Ovary (tissue), 7 donors: ENCODE measurements at regions not wholly inside any gene's neighbourhood (a gene's known extent, or its start where the extent isn't known, plus 50 kb on each side); places are given as distances from the start of the nearest gene placed in this dataset.

Experiments
- DNase-seq, 5 donors: peaks; one replicate each; pipeline ENCODE4 v3.0.0-alpha.2; 2019 to 2020
- H3K27ac ChIP-seq, 2 donors: fragments of 200-600 bp; one replicate each; pipeline versions ENCODE4 v1.5.1 to v1.8.0; 2019 to 2022
- H3K27me3 ChIP-seq: fragments of 200-600 bp; one replicate; pipeline ENCODE4 v1.8.0; 2022
- H3K36me3 ChIP-seq: fragments of 200-600 bp; sonication (generic); one replicate; pipeline ENCODE4 v1.5.1; 2019
- H3K4me1 ChIP-seq: one replicate; pipeline ENCODE4 v1.8.1; 2013; ENCODE audit warnings: mild to moderate bottlenecking, moderate library complexity; ENCODE audit not compliant: insufficient read depth
- H3K4me3 ChIP-seq: fragments of 200-600 bp; sonication (generic); one replicate; pipeline ENCODE4 v1.5.1; 2017
- H3K9me3 ChIP-seq, 2 donors: fragments of 200-600 bp in 1 of 2; sonication (generic) in 1 of 2; one replicate each; pipeline versions ENCODE4 v1.5.1 to v1.8.1; 2013 to 2019; ENCODE audit warnings: mild to moderate bottlenecking in 1 of 2, moderate library complexity in 1 of 2
- EP300 ChIP-seq: sonication (generic); formaldehyde crosslinking; IDR thresholded peaks from one replicate; pipeline ENCODE4 v1.6.1; 2017; ENCODE audit warnings: antibody characterized with exemption
- POLR2A ChIP-seq: fragments of 450-650 bp; IDR thresholded peaks from one replicate; pipeline ENCODE4 v1.6.1; 2017; ENCODE audit warnings: antibody characterized with exemption, mild to moderate bottlenecking, moderate library complexity
- WGBS, 3 donors: extraction: QIAGEN DNeasy Blood & Tissue Kit in 1 of 3; methylation state at CpG; one replicate each; pipeline versions ENCODE4 v1.1.5 to v1.1.7; 2013 to 2017; 5-methylcytosine and 5-hydroxymethylcytosine counted together
- intact Hi-C, 4 donors: fragments of 100-400 bp; cut with DNase I; formaldehyde crosslinking; loops; one replicate each; pipeline versions ENCODE4 v1.11.0 to v1.15.1; 2022 to 2023
- TF ChIP-seq, protein P1 (sequence below), 3 donors: fragments of 450-650 bp in 2 of 3; fragments of 200-600 bp in 1 of 3; IDR thresholded peaks; one replicate each; pipeline versions ENCODE4 v1.5.1 to v1.8.0; 2016 to 2022; ENCODE audit warnings: antibody characterized with exemption in 3 of 3, mild to moderate bottlenecking in 1 of 3
- donor health status: DM: no; HTN: no; CAD: no; lungs with moderate emphysema.
- donor health status: DM: no; HTN: no; CAD: no.
- donor health status: Bipolar disorder and iron deficiency.
- donor health status: DM: no; HTN: no; CAD: no.
- donor health status: DM: yes; HTN: yes; CAD: no.

DNA sequence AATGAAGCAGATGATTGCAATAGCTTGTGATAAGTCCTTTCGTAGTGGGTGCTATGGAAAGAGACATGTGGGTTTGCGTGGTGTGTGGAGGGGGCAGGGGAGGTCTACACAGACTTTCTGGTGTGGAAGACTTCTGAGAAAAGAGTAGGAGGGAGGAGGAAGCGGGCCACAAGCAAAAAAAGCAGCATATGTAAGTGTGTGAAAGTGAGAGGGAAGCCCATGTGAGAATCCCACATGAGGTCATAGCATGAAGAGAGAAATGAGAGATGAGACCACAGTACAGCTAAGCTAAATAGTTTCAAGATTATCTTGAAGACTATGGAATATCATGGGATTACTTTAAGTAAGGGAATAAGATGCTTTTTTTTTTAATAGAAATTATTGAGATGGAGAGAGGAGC lies 2039.9 kb upstream of the TENM3 start:
- Histone ChIP-seq H3K9me3 (no peaks in the 10 kb centered on the region), H3K27me3 (no peaks in the 10 kb centered on the region), H3K4me3 (no peak overlapping the region), H3K4me1 (no peaks in the 10 kb centered on the region), H3K36me3 (no peaks in the 10 kb centered on the region), H3K27ac (no peak overlapping the region)
- DNase-seq = no peak
- 88 to 89% (median 89%) methylated on average over 3 of the region's 3 CpGs for WGBS, 3 donors
- intact Hi-C loops = no loop called here
- TF ChIP-seq POLR2A (no peak), EP300 (no peak)
- TF ChIP-seq, protein P1, sequence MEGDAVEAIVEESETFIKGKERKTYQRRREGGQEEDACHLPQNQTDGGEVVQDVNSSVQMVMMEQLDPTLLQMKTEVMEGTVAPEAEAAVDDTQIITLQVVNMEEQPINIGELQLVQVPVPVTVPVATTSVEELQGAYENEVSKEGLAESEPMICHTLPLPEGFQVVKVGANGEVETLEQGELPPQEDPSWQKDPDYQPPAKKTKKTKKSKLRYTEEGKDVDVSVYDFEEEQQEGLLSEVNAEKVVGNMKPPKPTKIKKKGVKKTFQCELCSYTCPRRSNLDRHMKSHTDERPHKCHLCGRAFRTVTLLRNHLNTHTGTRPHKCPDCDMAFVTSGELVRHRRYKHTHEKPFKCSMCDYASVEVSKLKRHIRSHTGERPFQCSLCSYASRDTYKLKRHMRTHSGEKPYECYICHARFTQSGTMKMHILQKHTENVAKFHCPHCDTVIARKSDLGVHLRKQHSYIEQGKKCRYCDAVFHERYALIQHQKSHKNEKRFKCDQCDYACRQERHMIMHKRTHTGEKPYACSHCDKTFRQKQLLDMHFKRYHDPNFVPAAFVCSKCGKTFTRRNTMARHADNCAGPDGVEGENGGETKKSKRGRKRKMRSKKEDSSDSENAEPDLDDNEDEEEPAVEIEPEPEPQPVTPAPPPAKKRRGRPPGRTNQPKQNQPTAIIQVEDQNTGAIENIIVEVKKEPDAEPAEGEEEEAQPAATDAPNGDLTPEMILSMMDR (IDR thresholded peaks at IDR 0.05) = no peak

DNA sequence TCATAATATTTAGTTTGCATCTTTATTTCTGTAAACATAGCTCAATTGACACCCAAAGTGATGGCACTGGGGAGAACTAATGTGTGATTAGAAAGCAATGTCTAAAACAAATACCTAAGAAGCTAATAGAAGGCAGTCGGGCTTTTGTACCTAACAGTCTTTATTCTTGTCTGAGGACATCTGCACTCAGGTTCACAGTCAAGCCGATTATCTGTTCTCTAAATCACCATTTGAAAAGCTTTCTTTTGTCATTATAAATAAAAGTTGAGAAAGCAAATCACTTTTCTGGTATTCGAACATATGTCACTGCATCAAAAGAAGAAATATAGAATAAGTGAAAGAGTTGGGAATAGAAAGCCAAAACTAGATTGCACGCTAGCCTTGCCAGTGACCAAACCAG lies 2037.9 kb upstream of the TENM3 start:
- no peak for DNase-seq
- WGBS, 3 donors = 92 to 95% (median 93%) methylated on average over 4 of the region's 4 CpGs
- Histone ChIP-seq H3K4me1 (no peaks in the 10 kb centered on the region), H3K27ac (no peak overlapping the region), H3K27me3 (no peaks in the 10 kb centered on the region), H3K9me3 (no peaks in the 10 kb centered on the region), H3K4me3 (no peak overlapping the region), H3K36me3 (no peaks in the 10 kb centered on the region)
- intact Hi-C loops = no loop called here
- TF ChIP-seq, protein P1 (IDR thresholded peaks at IDR 0.05) = no peak
- TF ChIP-seq EP300 (no peak), POLR2A (no peak)

DNA sequence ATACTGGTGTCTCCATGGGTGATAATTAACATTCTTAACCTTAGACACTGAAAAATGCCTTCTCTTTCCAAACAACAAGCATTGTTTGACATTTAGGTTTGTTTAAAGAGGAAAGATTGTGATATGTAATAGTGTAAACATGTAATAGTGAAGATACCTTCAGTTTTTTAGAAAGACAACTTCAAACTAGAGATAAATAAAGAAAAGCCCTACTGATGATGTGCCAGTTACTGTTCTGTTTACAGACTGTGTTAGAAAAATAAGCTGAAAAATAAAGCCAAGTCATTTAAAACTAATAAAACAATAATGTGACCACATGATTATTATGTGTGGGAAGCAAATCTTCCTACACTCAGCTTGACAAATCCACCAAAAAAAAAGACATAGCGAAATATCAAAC lies 2035.3 kb upstream of the TENM3 start:
- 17 to 34% (median 24%) methylated on average over 1 of the region's 1 CpG for whole genome bisulfite sequencing, 3 donors
- intact Hi-C loops = no loop called here
- Histone ChIP-seq H3K27ac (no peak overlapping the region), H3K27me3 (no peaks in the 10 kb centered on the region), H3K4me1 (no peaks in the 10 kb centered on the region), H3K9me3 (no peaks in the 10 kb centered on the region), H3K36me3 (no peaks in the 10 kb centered on the region), H3K4me3 (no peak overlapping the region)
- DNase-seq = no peak
- TF ChIP-seq POLR2A (no peak), EP300 (no peak)
- TF ChIP-seq, protein P1 (IDR thresholded peaks at IDR 0.05) = no peak

DNA sequence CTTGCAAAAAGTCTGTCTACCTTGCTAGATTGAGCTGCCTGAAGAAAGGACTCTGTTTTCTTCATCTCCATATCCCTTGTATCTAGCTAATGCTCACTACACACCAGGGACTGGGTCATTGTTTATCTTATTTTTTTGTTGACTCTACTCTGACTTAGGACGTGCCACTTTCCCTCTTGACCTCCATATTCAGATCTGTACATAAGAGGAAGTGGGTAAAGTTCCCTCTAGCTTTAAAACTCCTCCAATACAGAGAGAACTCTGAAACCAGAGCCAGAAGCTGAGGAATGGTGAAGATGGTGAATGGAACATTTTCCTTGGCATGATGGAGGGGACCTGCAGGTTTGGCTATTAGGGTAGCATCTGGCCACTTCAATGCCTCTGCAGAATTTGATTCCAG lies 2026.1 kb upstream of the TENM3 start:
- no peaks in the 10 kb centered on the region for H3K4me1 ChIP-seq
- H3K36me3 ChIP-seq = no peaks in the 10 kb centered on the region
- TF ChIP-seq, protein P1 (IDR thresholded peaks at IDR 0.05) = no peak
- TF ChIP-seq EP300 = no peak
- no peak for TF ChIP-seq POLR2A
- 59 to 80% (median 76%) methylated on average over 1 of the region's 1 CpG for WGBS, 3 donors
- intact Hi-C loops = no loop called here
- no peaks in the 10 kb centered on the region for H3K27me3 ChIP-seq
- no peak overlapping the region for H3K27ac ChIP-seq
- no peaks in the 10 kb centered on the region for H3K9me3 ChIP-seq
- H3K4me3 ChIP-seq = no peak overlapping the region
- DNase-seq = no peak

- no peak for DNase-seq
- intact Hi-C loops = no loop called here
- no peaks in the 10 kb centered on the region for H3K9me3 ChIP-seq
- H3K4me1 ChIP-seq = no peaks in the 10 kb centered on the region
- H3K36me3 ChIP-seq = no peaks in the 10 kb centered on the region
- no peak for TF ChIP-seq POLR2A
- no peak for TF ChIP-seq EP300
- TF ChIP-seq, protein P1 (IDR thresholded peaks at IDR 0.05) = no peak
- 91 to 93% (median 93%) methylated on average over 3 of the region's 3 CpGs for WGBS, 3 donors
- H3K4me3 ChIP-seq = no peak overlapping the region
- H3K27ac ChIP-seq = no peak overlapping the region
- no peaks in the 10 kb centered on the region for H3K27me3 ChIP-seq
Observed at GRCh38 chr4:180219080-180219479, 2024.1 kb upstream of the TENM3 start.
